H9 (cell line): ENCODE measurements at regions not wholly inside any gene's neighbourhood (a gene's known extent, or its start where the extent isn't known, plus 50 kb on each side); places are given as distances from the start of the nearest gene placed in this dataset.

ENCODE experiments used
- DNase-seq: peaks from one replicate; pipeline ENCODE4 v3.0.0-alpha.2; 2017
- H2AFZ ChIP-seq: one replicate; pipeline ENCODE4 v1.6.1; 2013; ENCODE audit warnings: mild to moderate bottlenecking, low read length, control low read depth, moderate library complexity
- H2AK5ac ChIP-seq: 2 replicates; pipeline ENCODE4 v1.6.1; 2013; ENCODE audit warnings: low read length, control low read depth, mixed read lengths; ENCODE audit not compliant: insufficient read length
- H2BK120ac ChIP-seq: one replicate; pipeline ENCODE4 v1.6.1; 2013; ENCODE audit warnings: low read depth, mild to moderate bottlenecking, low read length, control low read depth, inconsistent platforms; ENCODE audit not compliant: poor library complexity, severe bottlenecking
- H2BK12ac ChIP-seq: 2 replicates; pipeline ENCODE4 v1.6.1; 2013; ENCODE audit warnings: low read length, control low read depth, mixed read lengths, low read depth; ENCODE audit not compliant: insufficient read length
- H2BK15ac ChIP-seq: 2 replicates; pipeline ENCODE4 v1.6.1; 2013; ENCODE audit warnings: low read depth, low read length, control low read depth
- H2BK20ac ChIP-seq: one replicate; pipeline ENCODE4 v1.6.1; 2013; ENCODE audit warnings: low read depth, mild to moderate bottlenecking, low read length, control low read depth, inconsistent platforms; ENCODE audit not compliant: poor library complexity, severe bottlenecking
- H2BK5ac ChIP-seq: 2 replicates; pipeline ENCODE4 v1.6.1; 2013; ENCODE audit warnings: low read length, control low read depth, mixed read lengths; ENCODE audit not compliant: insufficient read length
- H3K14ac ChIP-seq: 2 replicates; pipeline ENCODE4 v1.6.1; 2013; ENCODE audit warnings: low read length, control low read depth; ENCODE audit not compliant: insufficient read depth
- H3K18ac ChIP-seq: 2 replicates; pipeline ENCODE4 v1.6.1; 2013; ENCODE audit warnings: low read depth, mild to moderate bottlenecking, mixed read lengths, low read length, control low read depth; ENCODE audit not compliant: insufficient read length
- H3K23ac ChIP-seq: 2 replicates; pipeline ENCODE4 v1.6.1; 2013; ENCODE audit warnings: low read length, control low read depth, mixed read lengths, low read depth; ENCODE audit not compliant: insufficient read length
- H3K23me2 ChIP-seq: 2 replicates; pipeline ENCODE4 v1.6.1; 2013; ENCODE audit warnings: low read depth, mild to moderate bottlenecking, mixed read lengths, low read length, control low read depth; ENCODE audit not compliant: insufficient read length, poor library complexity, severe bottlenecking
- H3K27ac ChIP-seq: 2 replicates; pipeline ENCODE4 v1.5.1; 2013; ENCODE audit warnings: low read length, control low read depth, mixed read lengths, low read depth; ENCODE audit not compliant: insufficient read length
- H3K27me3 ChIP-seq: 2 replicates; pipeline ENCODE4 v1.6.1; 2013; ENCODE audit warnings: low read length, control low read depth, inconsistent platforms; ENCODE audit not compliant: insufficient read depth
- H3K4ac ChIP-seq: 2 replicates; pipeline ENCODE4 v1.6.1; 2013; ENCODE audit warnings: low read depth, mild to moderate bottlenecking, control low read depth, inconsistent platforms, low read length, moderate library complexity
- H3K4me1 ChIP-seq: 2 replicates; pipeline ENCODE4 v1.6.1; 2013; ENCODE audit warnings: low read length, control low read depth, inconsistent platforms; ENCODE audit not compliant: insufficient read depth
- H3K4me2 ChIP-seq: 2 replicates; pipeline ENCODE4 v1.6.1; 2013; ENCODE audit warnings: low read length, control low read depth, mixed read lengths; ENCODE audit not compliant: insufficient read length, insufficient read depth
- H3K56ac ChIP-seq: 2 replicates; pipeline ENCODE4 v1.6.1; 2013; ENCODE audit warnings: low read depth, mild to moderate bottlenecking, mixed read lengths, low read length, control low read depth; ENCODE audit not compliant: insufficient read length
- H3K79me1 ChIP-seq: 2 replicates; pipeline ENCODE4 v1.6.1; 2013; ENCODE audit warnings: low read depth, mild to moderate bottlenecking, moderate library complexity, low read length, control low read depth, inconsistent platforms; ENCODE audit not compliant: insufficient read depth, poor library complexity, severe bottlenecking
- H3K79me2 ChIP-seq: 2 replicates; pipeline ENCODE4 v1.6.1; 2013; ENCODE audit warnings: low read length, control low read depth, inconsistent platforms; ENCODE audit not compliant: insufficient read depth
- H3K9ac ChIP-seq: 2 replicates; pipeline ENCODE4 v1.6.1; 2013; ENCODE audit warnings: low read length, control low read depth, mixed read lengths; ENCODE audit not compliant: insufficient read length; ENCODE audit errors: extremely low read depth
- H3K9me3 ChIP-seq: one replicate; pipeline ENCODE4 v1.6.1; 2013; ENCODE audit warnings: low read depth, low read length, inconsistent platforms; ENCODE audit not compliant: control insufficient read depth
- H3T11ph ChIP-seq: one replicate; pipeline ENCODE4 v1.6.1; 2013; ENCODE audit warnings: mild to moderate bottlenecking, low read length, control low read depth, inconsistent platforms
- H4K20me1 ChIP-seq: one replicate; pipeline ENCODE4 v1.6.1; 2013; ENCODE audit not compliant: control insufficient read depth, insufficient read length, insufficient read depth
- H4K5ac ChIP-seq: 2 replicates; pipeline ENCODE4 v1.6.1; 2013; ENCODE audit warnings: low read depth, mild to moderate bottlenecking, mixed read lengths, low read length, control low read depth; ENCODE audit not compliant: insufficient read length
- H4K8ac ChIP-seq: replicated peaks from 2 replicates; pipeline ENCODE4 v1.6.1; 2013; ENCODE audit warnings: low read length, control low read depth, mixed read lengths, low read depth; ENCODE audit not compliant: insufficient read length
- H4K91ac ChIP-seq: 2 replicates; pipeline ENCODE4 v1.6.1; 2013; ENCODE audit warnings: low read depth, mild to moderate bottlenecking, moderate library complexity, mixed read lengths, low read length, control low read depth; ENCODE audit not compliant: insufficient read length
- H3K27ac Mint-ChIP-seq, 3 experiments: 2 replicates in 2 of 3; 3 replicates in 1 of 3; pipeline ENCODE4 v1.8.0; 2020 to 2021; ENCODE audit warnings: mixed read lengths in 3 of 3, mild to moderate bottlenecking in 1 of 3, moderate library complexity in 1 of 3
- H3K27me3 Mint-ChIP-seq: 2 replicates; pipeline ENCODE4 v1.8.0; 2021; ENCODE audit warnings: low read depth, mild to moderate bottlenecking, moderate library complexity, mixed read lengths
- H3K36me3 Mint-ChIP-seq, 3 experiments: 2 replicates in 2 of 3; 3 replicates in 1 of 3; pipeline ENCODE4 v1.8.0; 2020 to 2021; ENCODE audit warnings: low read depth in 3 of 3, mixed read lengths in 3 of 3; ENCODE audit not compliant: insufficient read depth in 1 of 3
- H3K4me1 Mint-ChIP-seq, 2 experiments: 2 replicates each; pipeline ENCODE4 v1.8.0; 2020; ENCODE audit warnings: mixed read lengths in 2 of 2
- H3K4me3 Mint-ChIP-seq, 2 experiments: 2 replicates in 1 of 2; 3 replicates in 1 of 2; pipeline ENCODE4 v1.8.0; 2020 to 2021; ENCODE audit warnings: mild to moderate bottlenecking in 2 of 2, mixed read lengths in 2 of 2, moderate library complexity in 1 of 2
- H3K9me3 Mint-ChIP-seq, 2 experiments: 2 replicates in 1 of 2; 3 replicates in 1 of 2; pipeline ENCODE4 v1.8.0; 2020; ENCODE audit warnings: mild to moderate bottlenecking in 2 of 2, mixed read lengths in 2 of 2, moderate library complexity in 1 of 2
- CTCF ChIP-seq: fragments of 200-600 bp; sonication (generic); conservative IDR thresholded peaks from 3 replicates; pipeline ENCODE4 v1.8.0; 2021; ENCODE audit warnings: antibody characterized with exemption, mild to moderate bottlenecking
- WGBS: extraction: QIAGEN DNeasy Blood & Tissue Kit; methylation state at CpG from one replicate; pipeline ENCODE4 v1.1.7; 2013; ENCODE audit warnings: missing lambda C conversion rate, low lambda C conversion rate, mixed read lengths; ENCODE audit not compliant: insufficient read length; ENCODE audit errors: extremely low coverage; 5-methylcytosine and 5-hydroxymethylcytosine counted together

- Histone ChIP-seq H3K27me3 (no peaks in the 10 kb centered on the region), H2BK120ac (no peak overlapping the region), H3K18ac (no peak overlapping the region), H3K27ac (no peak overlapping the region), H3T11ph (no peak overlapping the region), H3K9me3 (no peaks in the 10 kb centered on the region), H3K9ac (no peak overlapping the region), H3K79me1 (no peaks in the 10 kb centered on the region), H2AFZ (no peak overlapping the region), H2BK5ac (no peak overlapping the region), H3K14ac (no peak overlapping the region), H4K8ac (no peak overlapping the region), H2AK5ac (no peak overlapping the region), H4K91ac (no peak overlapping the region), H3K23me2 (no peaks in the 10 kb centered on the region), H4K20me1 (no peaks in the 10 kb centered on the region), H4K5ac (no peak overlapping the region), H3K4me2 (no peak overlapping the region), H3K4me1 (no peaks in the 10 kb centered on the region), H3K56ac (no peak overlapping the region), H3K23ac (no peak overlapping the region), H3K4ac (no peak overlapping the region), H2BK15ac (no peak overlapping the region), H3K79me2 (no peaks in the 10 kb centered on the region), H2BK12ac (no peak overlapping the region), H2BK20ac (no peak overlapping the region)
- Mint-ChIP-seq H3K4me3 (no peak overlapping the region), H3K4me1 (peaks cover 0 to 3% of the 10 kb centered on the region in 2 experiments; a peak in 1 of 4 replicates), H3K36me3 (no peaks in the 10 kb centered on the region), H3K9me3 (peaks cover 3 to 13% of the 10 kb centered on the region in 2 experiments; a peak in 3 of 5 replicates), H3K27ac (no peak overlapping the region), H3K27me3 (peaks cover 10% of the 10 kb centered on the region)
- WGBS: no CpG with 5 or more reads among the region's 5 CpGs
- no peak for TF ChIP-seq CTCF
- DNase-seq: no peak
These were observed 138.8 kb upstream of the TAPT1 start for GRCh38 chr4:16365036-16365569.
